Adrenal gland (tissue), 9 donors: ENCODE measurements at regions not wholly inside any gene's neighbourhood (a gene's known extent, or its start where the extent isn't known, plus 50 kb on each side); places are given as distances from the start of the nearest gene placed in this dataset.
"Not testable (repeated sequence)": the region's sequence is repeated elsewhere in the genome, so short reads cannot be mapped to it uniquely, and the experiment has no call there.

Experiments used
- DNase-seq, 7 donors: peaks; one replicate each; pipeline ENCODE4 v3.0.0-alpha.2; 2019 to 2020
- H3K27ac ChIP-seq, 5 donors: fragments of 200-600 bp; sonication (generic) in 4 of 5; 1 replicate in 3 of 5; 2 replicates in 2 of 5; pipeline versions ENCODE4 v1.5.1 to v1.8.0; 2016 to 2020; ENCODE audit warnings: mild to moderate bottlenecking in 1 of 5
- H3K27me3 ChIP-seq: fragments of 200-600 bp; 2 replicates; pipeline ENCODE4 v1.8.0; 2021
- H3K36me3 ChIP-seq, 2 donors: fragments of 200-600 bp; replicated peaks in 1 of 2; 1 replicate in 1 of 2; 2 replicates in 1 of 2; pipeline versions ENCODE4 v1.5.1 to v1.8.0; 2018 to 2022
- H3K4me1 ChIP-seq, 2 donors: fragments of 200-600 bp; replicated peaks in 1 of 2; 1 replicate in 1 of 2; 2 replicates in 1 of 2; pipeline versions ENCODE4 v1.5.1 to v1.8.0; 2018 to 2021
- H3K4me3 ChIP-seq, 4 donors: fragments of 200-600 bp; sonication (generic) in 3 of 4; one replicate each; pipeline ENCODE4 v1.5.1; 2016 to 2018
- H3K9me3 ChIP-seq, 3 donors: fragments of 200-600 bp; sonication (generic) in 1 of 3; replicated peaks in 1 of 3; 1 replicate in 2 of 3; 2 replicates in 1 of 3; pipeline versions ENCODE4 v1.5.1 to v1.8.0; 2016 to 2021
- POLR2A ChIP-seq, 2 donors: fragments of 450-650 bp; IDR thresholded peaks; one replicate each; pipeline ENCODE4 v1.6.1; 2017; ENCODE audit warnings: antibody characterized with exemption in 2 of 2, mild to moderate bottlenecking in 2 of 2, moderate library complexity in 1 of 2
- WGBS, 4 donors: extraction: QIAGEN DNeasy Blood & Tissue Kit in 2 of 4; methylation state at CpG; one replicate each; pipeline versions ENCODE4 v1.1.5 to v1.1.7; 2013 to 2017; 5-methylcytosine and 5-hydroxymethylcytosine counted together
- intact Hi-C, 2 donors: fragments of 100-400 bp; cut with DNase I; formaldehyde crosslinking; loops; one replicate each; pipeline versions ENCODE4 v1.14.1 to v1.15.0; 2022 to 2023
- TF ChIP-seq, protein P1 (sequence below), 6 experiments: fragments of 450-650 bp in 4 of 6; fragments of 200-600 bp in 2 of 6; sonication (generic) in 1 of 6; IDR thresholded peaks; 1 replicate in 5 of 6; 2 replicates in 1 of 6; pipeline versions ENCODE4 v1.5.1 to v1.8.0; 2016 to 2021; ENCODE audit warnings: antibody characterized with exemption in 6 of 6, mild to moderate bottlenecking in 2 of 6, moderate library complexity in 1 of 6
- donor health status: healthy with polysubstance abuse.
- donor health status: Bipolar disorder and iron deficiency.
- donor health status: DM: yes; HTN: yes; CAD: no.
- donor health status: DM: no; HTN: no; CAD: no.
- donor health status: DM: no; HTN: no; CAD: no.

DNA sequence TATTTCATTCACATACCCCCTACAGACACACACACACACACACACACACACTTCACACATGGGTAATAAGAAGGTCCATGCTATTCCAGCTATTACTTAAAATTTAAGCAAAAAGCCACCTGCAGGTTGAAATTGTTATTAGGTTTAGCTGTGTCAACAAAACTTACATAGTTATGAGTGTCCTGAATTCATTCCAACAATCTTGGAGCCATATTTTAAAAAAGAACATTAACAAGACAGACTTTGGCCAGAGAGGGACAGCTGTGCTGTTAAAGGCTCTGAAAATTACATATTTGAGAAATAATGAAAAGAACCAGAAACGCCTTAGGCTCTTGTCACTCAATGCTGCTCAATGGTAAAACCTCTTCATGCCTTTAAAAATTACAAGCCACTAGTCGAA is 455.3 kb downstream of the EPM2A start:
- no peak for TF ChIP-seq POLR2A (IDR thresholded peaks at IDR 0.05)
- TF ChIP-seq, protein P1, sequence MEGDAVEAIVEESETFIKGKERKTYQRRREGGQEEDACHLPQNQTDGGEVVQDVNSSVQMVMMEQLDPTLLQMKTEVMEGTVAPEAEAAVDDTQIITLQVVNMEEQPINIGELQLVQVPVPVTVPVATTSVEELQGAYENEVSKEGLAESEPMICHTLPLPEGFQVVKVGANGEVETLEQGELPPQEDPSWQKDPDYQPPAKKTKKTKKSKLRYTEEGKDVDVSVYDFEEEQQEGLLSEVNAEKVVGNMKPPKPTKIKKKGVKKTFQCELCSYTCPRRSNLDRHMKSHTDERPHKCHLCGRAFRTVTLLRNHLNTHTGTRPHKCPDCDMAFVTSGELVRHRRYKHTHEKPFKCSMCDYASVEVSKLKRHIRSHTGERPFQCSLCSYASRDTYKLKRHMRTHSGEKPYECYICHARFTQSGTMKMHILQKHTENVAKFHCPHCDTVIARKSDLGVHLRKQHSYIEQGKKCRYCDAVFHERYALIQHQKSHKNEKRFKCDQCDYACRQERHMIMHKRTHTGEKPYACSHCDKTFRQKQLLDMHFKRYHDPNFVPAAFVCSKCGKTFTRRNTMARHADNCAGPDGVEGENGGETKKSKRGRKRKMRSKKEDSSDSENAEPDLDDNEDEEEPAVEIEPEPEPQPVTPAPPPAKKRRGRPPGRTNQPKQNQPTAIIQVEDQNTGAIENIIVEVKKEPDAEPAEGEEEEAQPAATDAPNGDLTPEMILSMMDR (IDR thresholded peaks at IDR 0.05) = no peak
- H3K9me3 ChIP-seq = no peaks in the 10 kb centered on the region
- H3K4me1 ChIP-seq = no peaks in the 10 kb centered on the region
- no peaks in the 10 kb centered on the region for H3K27me3 ChIP-seq
- no peak overlapping the region for H3K27ac ChIP-seq
- WGBS, 4 donors = 64 to 74% (median 69%) methylated on average over 2 of the region's 2 CpGs
- no peaks in the 10 kb centered on the region for H3K36me3 ChIP-seq
- no peak for DNase-seq
- intact Hi-C loops = no loop called here
- no peak overlapping the region for H3K4me3 ChIP-seq

DNA sequence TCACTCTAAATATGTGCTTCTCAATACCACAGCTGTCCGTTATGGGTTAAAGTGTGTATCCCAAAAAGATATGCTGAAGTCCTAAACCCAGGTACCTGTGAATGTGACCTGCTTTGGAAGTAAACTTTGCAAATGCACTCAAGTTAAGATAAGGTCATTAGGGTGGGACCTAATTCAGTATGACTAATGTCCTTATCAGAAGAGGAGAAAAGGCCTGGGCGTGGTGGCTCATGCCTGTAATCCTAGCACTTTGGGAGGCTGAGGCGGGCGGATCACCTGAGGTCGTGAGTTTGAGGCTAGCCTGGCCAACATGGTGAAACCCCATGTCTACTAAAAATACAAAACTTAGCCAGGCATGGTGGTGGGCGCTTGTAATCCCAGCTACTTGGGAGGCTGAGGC is 452.1 kb downstream of the EPM2A start:
- H3K27me3 ChIP-seq, H3K36me3 ChIP-seq, H3K4me1 ChIP-seq, H3K9me3 ChIP-seq, H3K4me3 ChIP-seq, H3K27ac ChIP-seq, intact Hi-C loops, DNase-seq: not testable (repeated sequence)
- 79 to 90% (median 83%) methylated on average over 6 of the region's 6 CpGs for WGBS, 4 donors

DNA sequence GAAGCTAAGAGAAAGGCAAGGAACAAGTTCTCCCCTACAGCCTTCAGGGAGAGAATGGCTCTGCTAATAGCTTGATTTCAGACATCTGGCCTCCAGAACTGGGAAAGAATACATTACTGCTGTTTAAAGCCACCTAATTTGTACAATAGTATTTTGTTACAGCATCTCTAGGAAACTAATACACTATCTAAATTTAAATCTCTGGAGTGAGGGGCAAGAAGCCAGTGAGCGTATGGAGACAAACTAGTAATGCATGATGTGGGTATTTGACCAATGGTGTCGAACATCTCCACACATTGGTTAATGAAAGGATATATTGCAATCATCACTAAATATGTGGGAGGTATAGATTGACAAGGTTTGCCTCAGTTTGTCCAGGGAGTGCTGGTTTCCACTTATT is 451.5 kb downstream of the EPM2A start:
- no peak for TF ChIP-seq POLR2A (IDR thresholded peaks at IDR 0.05)
- TF ChIP-seq, protein P1 (IDR thresholded peaks at IDR 0.05) = no peak
- H3K4me3 ChIP-seq = no peak overlapping the region
- no peaks in the 10 kb centered on the region for H3K4me1 ChIP-seq
- no peak for DNase-seq
- H3K27me3 ChIP-seq = no peaks in the 10 kb centered on the region
- intact Hi-C loops = no loop called here
- WGBS, 4 donors = 89 to 91% (median 91%) methylated on average over 2 of the region's 2 CpGs
- H3K27ac ChIP-seq = no peak overlapping the region
- no peaks in the 10 kb centered on the region for H3K36me3 ChIP-seq
- no peaks in the 10 kb centered on the region for H3K9me3 ChIP-seq

- DNase-seq = no peak
- 48 to 84% (median 79%) methylated on average over 1 of the region's 1 CpG for whole genome bisulfite sequencing, 4 donors
- H3K4me3 ChIP-seq = no peak overlapping the region
- no peak for TF ChIP-seq POLR2A (IDR thresholded peaks at IDR 0.05)
- TF ChIP-seq, protein P1 (IDR thresholded peaks at IDR 0.05) = no peak
- H3K27me3 ChIP-seq = no peaks in the 10 kb centered on the region
- H3K27ac ChIP-seq = no peak overlapping the region
- no peaks in the 10 kb centered on the region for H3K4me1 ChIP-seq
- no peaks in the 10 kb centered on the region for H3K36me3 ChIP-seq
- H3K9me3 ChIP-seq = peaks cover 0 to 4% (median 0%) of the 10 kb centered on the region in 3 donors
- intact Hi-C loops = no loop called here
Observed at GRCh38 chr6:145286916-145287315, 448.4 kb downstream of the EPM2A start.

DNA sequence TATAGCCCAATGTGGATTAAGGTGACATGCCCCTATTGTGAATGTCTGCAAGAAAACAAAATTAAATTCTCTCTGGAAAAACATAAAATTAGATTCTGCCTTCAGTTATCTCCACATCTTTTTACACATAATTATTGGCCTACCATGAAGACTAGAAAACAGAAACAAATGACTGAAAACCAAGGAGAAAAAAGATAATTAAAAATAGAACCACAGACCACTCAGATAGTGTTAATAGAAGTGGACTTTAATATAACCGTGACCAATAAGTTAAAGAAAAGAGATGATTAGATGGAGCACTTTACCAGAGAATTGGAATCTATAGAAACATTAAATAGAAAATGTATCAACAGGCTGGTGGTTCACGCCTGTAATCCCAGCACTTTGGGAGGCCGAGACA is 445.7 kb downstream of the EPM2A start:
- no peak for DNase-seq
- no peak for TF ChIP-seq POLR2A (IDR thresholded peaks at IDR 0.05)
- TF ChIP-seq, protein P1 (IDR thresholded peaks at IDR 0.05) = no peak
- Histone ChIP-seq H3K27ac (no peak overlapping the region), H3K27me3 (no peaks in the 10 kb centered on the region), H3K4me3 (no peak overlapping the region), H3K9me3 (peaks cover 0 to 4% (median 0%) of the 10 kb centered on the region in 3 donors), H3K4me1 (no peaks in the 10 kb centered on the region), H3K36me3 (no peaks in the 10 kb centered on the region)
- intact Hi-C loops = no loop called here
- WGBS, 4 donors = 91 to 92% (median 91%) methylated on average over 3 of the region's 3 CpGs
